GM12873 (cell line): ENCODE measurements at regions not wholly inside any gene's neighbourhood (a gene's known extent, or its start where the extent isn't known, plus 50 kb on each side); places are given as distances from the start of the nearest gene placed in this dataset.

ENCODE experiments used
- CTCF ChIP-seq: IDR thresholded peaks from 2 replicates; pipeline ENCODE4 v1.5.1; 2012; ENCODE audit warnings: low read depth, mild to moderate bottlenecking, moderate library complexity, low read length, control low read depth; ENCODE audit not compliant: insufficient read depth; ENCODE audit errors: missing control alignments

GRCh38 chr9:82882748-82883147 is 180.2 kb downstream of the RASEF start:
- TF ChIP-seq CTCF: no peak

GRCh38 chr9:82883436-82883835 is 179.5 kb downstream of the RASEF start:
- no peak for TF ChIP-seq CTCF

DNA sequence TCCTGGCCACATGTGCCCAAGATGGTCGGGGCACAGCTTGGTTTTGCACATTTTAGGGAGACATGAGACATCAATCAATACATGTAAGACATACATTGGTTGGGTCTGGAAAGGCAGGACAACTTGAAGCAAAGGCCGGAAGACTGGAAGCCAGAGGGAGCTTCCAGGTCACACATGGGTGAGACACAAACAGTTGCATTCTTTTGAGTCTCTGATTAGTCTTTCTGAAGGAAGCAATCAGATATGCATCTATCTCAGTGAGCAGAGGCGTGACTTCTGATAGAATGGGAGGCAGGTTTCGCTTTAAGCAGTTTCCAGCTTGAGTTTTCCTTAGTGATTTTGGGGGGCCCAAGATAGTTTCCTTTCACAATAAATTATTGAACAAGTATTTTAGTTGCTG is 172.5 kb downstream of the RASEF start:
- no peak for TF ChIP-seq CTCF

DNA sequence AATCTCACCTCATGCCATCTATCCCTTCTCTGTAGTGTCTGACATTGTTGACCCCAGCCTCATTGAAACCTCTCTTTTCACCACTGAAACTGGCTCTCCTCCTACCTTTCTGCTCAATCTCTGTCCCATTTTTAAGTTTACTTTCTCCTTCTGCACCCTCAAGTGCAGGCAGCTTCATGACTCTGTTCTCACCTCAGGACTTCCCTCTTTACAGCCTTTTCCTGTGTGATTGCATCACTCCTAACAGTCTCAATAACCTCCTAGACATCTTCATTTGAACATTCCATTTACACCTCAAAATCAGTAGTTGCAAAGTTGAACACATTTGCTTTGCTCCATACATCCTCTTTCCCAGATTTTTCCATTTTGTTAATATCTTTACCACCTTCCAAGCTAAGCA is 172.1 kb downstream of the RASEF start:
- no peak for TF ChIP-seq CTCF

DNA sequence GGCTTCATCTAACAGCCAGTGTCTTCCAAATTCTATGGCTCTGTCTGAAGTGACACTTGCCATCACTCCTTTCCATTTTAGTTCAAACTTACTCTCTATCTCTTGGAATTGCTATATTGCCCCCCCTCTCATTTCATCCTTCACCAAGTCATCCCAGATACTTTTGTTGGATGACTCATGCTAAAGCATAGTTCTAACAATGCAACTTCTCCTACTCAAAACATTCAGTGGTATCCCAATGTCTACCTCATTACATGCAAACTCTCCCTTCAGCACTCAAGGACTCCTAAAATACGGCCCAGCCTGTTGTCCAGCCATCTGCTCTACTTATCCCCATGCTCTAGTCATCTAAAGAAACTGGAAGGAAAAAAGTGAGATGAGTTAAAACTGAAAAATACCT is 171.6 kb downstream of the RASEF start:
- TF ChIP-seq CTCF: no peak

DNA sequence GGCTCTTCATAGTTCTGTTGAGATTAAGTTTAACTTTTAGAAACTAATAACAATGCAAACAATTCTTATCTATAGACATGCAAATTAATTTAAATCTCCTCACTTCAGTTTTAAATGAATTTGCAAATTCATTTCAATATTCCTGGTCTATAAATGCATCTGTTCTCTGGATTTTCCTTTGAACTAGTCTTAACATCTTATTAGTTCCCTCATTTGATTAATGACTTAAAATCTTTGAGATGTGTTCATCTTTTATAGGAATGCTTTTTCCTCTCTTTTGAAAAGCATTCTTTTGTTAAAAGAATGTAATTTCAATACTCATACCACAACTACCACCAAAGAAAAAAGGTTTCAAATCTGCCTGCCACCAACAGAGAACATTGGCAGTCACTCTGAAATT is 169.4 kb downstream of the RASEF start:
- no peak for TF ChIP-seq CTCF

DNA sequence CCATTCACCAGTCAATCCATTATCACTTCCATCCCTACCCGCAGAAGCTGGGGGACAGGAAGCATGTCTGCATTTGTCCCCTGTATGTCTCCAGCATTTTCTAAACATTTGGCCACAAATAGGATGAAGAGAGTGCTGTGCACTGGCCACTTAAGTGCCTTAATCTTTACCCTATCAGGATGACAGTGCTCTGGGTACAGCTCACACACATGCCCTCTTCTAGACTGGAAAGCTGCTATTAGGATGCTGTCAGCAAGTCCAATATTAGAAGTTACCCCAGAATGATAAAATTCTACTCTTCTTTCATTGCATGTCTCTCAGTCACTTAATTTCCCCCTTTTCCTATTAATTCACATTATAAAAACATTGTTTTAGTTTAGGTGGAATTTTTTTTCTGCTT is 168.4 kb downstream of the RASEF start:
- no peak for TF ChIP-seq CTCF

DNA sequence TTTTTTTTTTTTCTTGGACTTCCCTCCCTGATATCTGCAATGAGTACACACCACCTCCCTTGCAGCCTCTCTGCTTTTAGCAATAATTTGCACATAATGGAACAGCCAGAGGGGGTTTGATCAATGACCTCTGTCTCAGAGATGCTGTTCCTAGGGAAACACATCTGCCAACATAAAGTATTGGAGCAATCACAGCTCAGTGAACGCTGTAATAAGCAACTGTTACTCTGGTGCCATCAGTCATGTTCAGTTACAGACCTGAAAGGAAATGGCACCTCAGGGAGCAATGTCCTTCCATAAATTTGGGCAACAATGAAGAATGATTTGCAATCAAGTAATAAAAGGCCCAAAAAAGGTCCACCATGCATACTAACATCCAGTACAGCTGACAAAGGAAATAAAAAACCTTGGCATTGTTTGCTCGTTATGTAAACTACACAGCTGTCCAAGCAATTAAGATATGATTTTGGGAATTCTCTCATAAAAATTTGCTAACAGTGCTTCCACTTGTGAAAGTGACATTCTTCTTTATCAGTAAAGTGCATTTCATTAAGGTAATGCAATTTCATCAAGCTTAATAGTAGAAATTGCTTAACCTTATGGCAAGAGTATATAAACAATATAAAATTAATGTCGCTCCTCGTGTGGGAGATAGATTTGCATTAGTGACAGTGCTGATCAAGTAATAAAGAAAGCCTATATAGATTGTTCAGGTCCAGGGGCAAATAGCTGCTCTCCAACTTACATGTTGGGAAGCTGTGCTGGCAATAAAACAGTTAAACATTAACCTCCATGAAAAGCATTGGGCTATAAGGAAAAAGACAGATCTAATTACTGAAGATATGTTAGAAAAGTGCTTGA is 167.8 kb downstream of the RASEF start:
- no peak for TF ChIP-seq CTCF
